ENCODE measurements at regions not wholly inside any gene's neighbourhood (a gene's known extent, or its start where the extent isn't known, plus 50 kb on each side); places are given as distances from the start of the nearest gene placed in this dataset.
"Not testable (repeated sequence)": the region's sequence is repeated elsewhere in the genome, so short reads cannot be mapped to it uniquely, and the experiment has no call there.

DNA sequence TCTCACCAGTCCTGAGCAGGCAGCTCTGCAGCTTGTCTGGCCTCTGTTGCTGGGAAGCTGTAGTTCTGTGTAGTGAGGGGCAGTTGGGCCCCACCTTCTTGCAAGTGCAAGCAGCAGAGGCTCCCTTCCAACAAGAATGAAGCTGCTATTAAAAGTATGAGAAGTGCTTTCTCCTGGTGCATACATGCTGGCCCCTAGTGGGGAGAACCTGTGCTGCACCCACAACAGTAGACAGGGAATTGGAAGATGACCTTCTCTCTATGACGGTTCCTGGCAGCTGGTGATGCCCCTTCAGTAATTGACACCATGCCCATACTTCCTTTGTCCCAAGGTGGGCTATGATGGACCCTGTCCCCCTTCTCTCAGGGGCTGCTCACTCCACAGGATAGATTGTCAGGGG is 141.5 kb downstream of the SPIN4 start:
- not testable (repeated sequence) for TF ChIP-seq POLR2AphosphoS5 (IDR thresholded peaks at IDR 0.05; ENCODE audit: low read depth, low read length); POLR2A (IDR thresholded peaks at IDR 0.05; ENCODE audit: low read depth, low read length); TAF1 (IDR thresholded peaks at IDR 0.05; ENCODE audit: borderline replicate concordance, low read depth, low read length)

All from GM12892 (cell line).